ENCODE measurements at regions not wholly inside any gene's neighbourhood (a gene's known extent, or its start where the extent isn't known, plus 50 kb on each side); places are given as distances from the start of the nearest gene placed in this dataset.

DNA sequence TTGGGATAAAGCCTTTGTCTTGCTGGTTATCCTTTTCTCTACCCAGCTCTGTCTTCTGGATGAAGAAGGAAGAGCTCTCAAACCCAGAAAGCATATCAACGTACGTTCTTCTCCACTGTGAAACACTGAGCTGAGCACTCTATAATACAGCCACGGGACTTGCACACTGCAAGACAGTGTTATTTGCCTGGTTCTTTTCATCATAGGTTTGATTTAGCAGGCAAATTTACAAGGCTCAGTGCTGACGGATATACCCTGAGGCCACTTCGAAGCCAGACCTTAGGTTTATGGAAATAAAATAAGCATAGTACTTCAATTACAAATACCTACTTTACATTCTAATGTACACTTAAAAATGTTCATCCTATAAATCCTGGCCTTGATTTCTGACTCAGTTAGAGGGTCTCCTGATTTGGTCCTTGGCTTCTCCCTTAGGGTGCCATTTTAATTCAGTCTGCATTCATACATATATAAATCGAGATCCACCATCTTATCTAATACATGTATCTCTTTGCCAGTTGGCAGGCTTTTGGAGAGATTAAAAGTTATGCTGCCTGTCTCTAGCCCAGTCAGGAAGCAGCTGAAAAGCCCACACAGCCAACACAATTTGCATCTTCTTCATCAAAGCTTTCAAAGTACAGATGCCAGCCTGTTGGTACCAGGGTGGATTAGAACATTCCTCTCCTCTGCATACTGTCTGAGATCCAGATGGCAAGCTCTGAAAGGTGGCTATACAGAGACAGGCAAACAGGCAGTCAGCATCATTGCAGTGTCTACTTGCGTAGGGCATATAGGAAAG lies 194.4 kb downstream of the DEPDC1B start:
- TF ChIP-seq, protein P1, sequence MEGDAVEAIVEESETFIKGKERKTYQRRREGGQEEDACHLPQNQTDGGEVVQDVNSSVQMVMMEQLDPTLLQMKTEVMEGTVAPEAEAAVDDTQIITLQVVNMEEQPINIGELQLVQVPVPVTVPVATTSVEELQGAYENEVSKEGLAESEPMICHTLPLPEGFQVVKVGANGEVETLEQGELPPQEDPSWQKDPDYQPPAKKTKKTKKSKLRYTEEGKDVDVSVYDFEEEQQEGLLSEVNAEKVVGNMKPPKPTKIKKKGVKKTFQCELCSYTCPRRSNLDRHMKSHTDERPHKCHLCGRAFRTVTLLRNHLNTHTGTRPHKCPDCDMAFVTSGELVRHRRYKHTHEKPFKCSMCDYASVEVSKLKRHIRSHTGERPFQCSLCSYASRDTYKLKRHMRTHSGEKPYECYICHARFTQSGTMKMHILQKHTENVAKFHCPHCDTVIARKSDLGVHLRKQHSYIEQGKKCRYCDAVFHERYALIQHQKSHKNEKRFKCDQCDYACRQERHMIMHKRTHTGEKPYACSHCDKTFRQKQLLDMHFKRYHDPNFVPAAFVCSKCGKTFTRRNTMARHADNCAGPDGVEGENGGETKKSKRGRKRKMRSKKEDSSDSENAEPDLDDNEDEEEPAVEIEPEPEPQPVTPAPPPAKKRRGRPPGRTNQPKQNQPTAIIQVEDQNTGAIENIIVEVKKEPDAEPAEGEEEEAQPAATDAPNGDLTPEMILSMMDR (IDR thresholded peaks at IDR 0.05), result no peak
- TF ChIP-seq POLR2A (IDR thresholded peaks at IDR 0.05), result no peak
